DND-41 (cell line): ENCODE measurements at regions not wholly inside any gene's neighbourhood (a gene's known extent, or its start where the extent isn't known, plus 50 kb on each side); places are given as distances from the start of the nearest gene placed in this dataset.

Source experiments
- ATAC-seq: fragments of 200-7000 bp; cut with Tn5 transposase; 3 replicates; pipeline ENCODE4 v1.9.1; 2021; ENCODE audit warnings: low read depth; ENCODE audit not compliant: insufficient read depth
- DNase-seq: peaks from one replicate; pipeline ENCODE4 v3.0.0-alpha.2; 2020
- H2AFZ ChIP-seq: 2 replicates; pipeline ENCODE4 v1.6.0; 2012; ENCODE audit warnings: low read depth, low read length
- H3K27ac ChIP-seq: 2 replicates; pipeline ENCODE4 v1.5.1; 2012; ENCODE audit warnings: low read length, inconsistent platforms
- H3K27me3 ChIP-seq: fragments of 200-600 bp; sonication (generic); 2 replicates; pipeline ENCODE4 v1.6.0; 2012; ENCODE audit warnings: low read length, mild to moderate bottlenecking, inconsistent platforms; ENCODE audit not compliant: insufficient read depth, poor library complexity
- H3K36me3 ChIP-seq: 2 replicates; pipeline ENCODE4 v1.5.1; 2012; ENCODE audit warnings: low read length, inconsistent platforms; ENCODE audit not compliant: insufficient read depth
- H3K4me1 ChIP-seq: 2 replicates; pipeline ENCODE4 v1.5.1; 2012; ENCODE audit warnings: mild to moderate bottlenecking, low read length; ENCODE audit not compliant: insufficient read depth
- H3K4me2 ChIP-seq: 2 replicates; pipeline ENCODE4 v1.6.0; 2012; ENCODE audit warnings: mild to moderate bottlenecking, moderate library complexity, low read length, inconsistent platforms; ENCODE audit not compliant: insufficient read depth
- H3K4me3 ChIP-seq, 2 experiments: fragments of 200-600 bp in 1 of 2; shearing (Covaris generic) in 1 of 2; 2 replicates each; pipeline ENCODE4 v1.5.1; 2012 to 2016; ENCODE audit warnings: inconsistent platforms in 2 of 2, low read length in 2 of 2, mild to moderate bottlenecking in 2 of 2, low read depth in 1 of 2, moderate library complexity in 1 of 2
- H3K79me2 ChIP-seq: 2 replicates; pipeline ENCODE4 v1.6.0; 2012; ENCODE audit warnings: low read length, inconsistent platforms; ENCODE audit not compliant: insufficient read depth
- H3K9ac ChIP-seq: 2 replicates; pipeline ENCODE4 v1.6.0; 2012; ENCODE audit warnings: low read depth, mild to moderate bottlenecking, inconsistent platforms, low read length, moderate library complexity
- H3K9me3 ChIP-seq: 2 replicates; pipeline ENCODE4 v1.5.1; 2012; ENCODE audit warnings: low read length, moderate library complexity, mild to moderate bottlenecking, inconsistent platforms; ENCODE audit not compliant: insufficient read depth, severe bottlenecking
- H4K20me1 ChIP-seq: 2 replicates; pipeline ENCODE4 v1.6.0; 2012; ENCODE audit warnings: low read length; ENCODE audit not compliant: insufficient read depth
- EZH2 ChIP-seq: IDR thresholded peaks from 3 replicates; pipeline ENCODE4 v1.6.1; 2012; ENCODE audit warnings: borderline replicate concordance, low read depth, mild to moderate bottlenecking, moderate library complexity, low read length, inconsistent platforms; ENCODE audit not compliant: severe bottlenecking
- TF ChIP-seq, protein P1 (sequence below): IDR thresholded peaks from 2 replicates; pipeline ENCODE4 v1.5.1; 2012; ENCODE audit warnings: borderline replicate concordance, low read length, moderate library complexity, mild to moderate bottlenecking; ENCODE audit not compliant: poor library complexity, severe bottlenecking; ENCODE audit errors: extremely low read depth

DNA sequence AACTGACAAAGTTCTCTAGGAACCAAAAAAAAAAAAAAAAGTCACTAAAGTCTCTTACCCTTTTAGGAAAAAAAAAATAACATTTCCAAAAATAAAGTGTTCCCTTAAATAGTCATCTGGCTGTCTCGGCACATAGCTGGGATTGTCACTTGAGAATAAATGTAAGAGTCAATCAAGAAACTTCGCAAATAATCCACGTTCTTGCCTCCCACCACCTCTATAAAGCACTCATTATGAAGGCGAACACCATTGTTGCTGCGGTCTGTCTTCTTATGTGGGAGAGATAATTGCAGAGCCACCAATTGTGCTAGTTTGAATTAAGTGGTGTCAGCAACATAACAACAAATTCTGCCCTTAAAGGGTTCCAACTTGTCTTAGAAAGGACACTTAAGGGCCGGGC lies 163.7 kb downstream of the FBXO15 start:
- H3K36me3 ChIP-seq: no peaks in the 10 kb centered on the region

DNA sequence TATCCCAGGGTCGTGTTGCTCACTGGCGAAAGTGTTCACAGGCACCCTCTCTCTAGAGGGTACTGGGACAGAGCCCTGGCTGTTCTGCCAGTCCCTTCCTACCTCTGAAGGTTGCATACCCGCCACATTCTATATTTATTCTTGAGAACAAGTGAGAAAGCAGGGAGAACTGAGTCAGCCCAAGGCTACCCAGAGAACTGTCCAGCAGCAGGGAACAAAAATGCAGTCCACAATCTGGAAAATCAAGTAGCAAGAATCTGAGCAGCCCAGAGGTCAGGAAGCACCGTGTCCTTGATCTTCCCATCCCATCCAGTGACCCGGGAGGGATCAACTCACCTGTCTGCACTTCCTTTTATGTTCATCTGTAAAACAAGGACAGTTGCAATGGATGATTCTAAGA lies 164.1 kb downstream of the FBXO15 start:
- TF ChIP-seq, protein P1, sequence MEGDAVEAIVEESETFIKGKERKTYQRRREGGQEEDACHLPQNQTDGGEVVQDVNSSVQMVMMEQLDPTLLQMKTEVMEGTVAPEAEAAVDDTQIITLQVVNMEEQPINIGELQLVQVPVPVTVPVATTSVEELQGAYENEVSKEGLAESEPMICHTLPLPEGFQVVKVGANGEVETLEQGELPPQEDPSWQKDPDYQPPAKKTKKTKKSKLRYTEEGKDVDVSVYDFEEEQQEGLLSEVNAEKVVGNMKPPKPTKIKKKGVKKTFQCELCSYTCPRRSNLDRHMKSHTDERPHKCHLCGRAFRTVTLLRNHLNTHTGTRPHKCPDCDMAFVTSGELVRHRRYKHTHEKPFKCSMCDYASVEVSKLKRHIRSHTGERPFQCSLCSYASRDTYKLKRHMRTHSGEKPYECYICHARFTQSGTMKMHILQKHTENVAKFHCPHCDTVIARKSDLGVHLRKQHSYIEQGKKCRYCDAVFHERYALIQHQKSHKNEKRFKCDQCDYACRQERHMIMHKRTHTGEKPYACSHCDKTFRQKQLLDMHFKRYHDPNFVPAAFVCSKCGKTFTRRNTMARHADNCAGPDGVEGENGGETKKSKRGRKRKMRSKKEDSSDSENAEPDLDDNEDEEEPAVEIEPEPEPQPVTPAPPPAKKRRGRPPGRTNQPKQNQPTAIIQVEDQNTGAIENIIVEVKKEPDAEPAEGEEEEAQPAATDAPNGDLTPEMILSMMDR: no peak
- no peak for TF ChIP-seq EZH2

More for the DNA sequence above, 163.7 kb downstream of the FBXO15 start:
- no peak overlapping the region for H2AFZ ChIP-seq
- H3K27ac ChIP-seq: no peak overlapping the region
- H3K79me2 ChIP-seq: no peaks in the 10 kb centered on the region
- no peaks in the 10 kb centered on the region for H3K4me1 ChIP-seq
- TF ChIP-seq, protein P1: no peak
- no peak for TF ChIP-seq EZH2
- H3K4me2 ChIP-seq: no peak overlapping the region
- H3K27me3 ChIP-seq: no peaks in the 10 kb centered on the region
- ATAC-seq: no peak
- no peak overlapping the region for H3K4me3 ChIP-seq
- peaks cover 2% of the 10 kb centered on the region for H3K9me3 ChIP-seq
- DNase-seq: no peak
- H3K9ac ChIP-seq: no peak overlapping the region
- H4K20me1 ChIP-seq: no peaks in the 10 kb centered on the region

DNA sequence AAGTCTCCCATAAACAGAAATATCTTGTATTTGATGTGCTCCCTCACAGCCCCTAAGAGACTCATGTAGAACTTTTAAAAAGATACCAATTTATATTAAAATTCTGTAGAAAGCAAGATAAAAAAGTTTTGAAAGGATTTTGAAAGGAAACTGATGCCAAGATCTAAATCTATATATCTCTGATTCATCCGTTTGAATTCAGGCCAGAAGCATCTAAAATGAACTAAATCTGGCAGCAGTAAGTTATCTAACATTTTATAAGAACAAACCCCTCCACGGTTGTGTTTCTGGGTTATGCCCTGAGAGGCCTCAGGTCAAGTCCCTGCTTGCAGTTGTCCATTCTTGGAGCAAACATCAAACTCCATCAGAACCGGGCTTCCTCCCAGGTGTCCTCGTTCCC lies 165.8 kb downstream of the FBXO15 start:
- H3K9ac ChIP-seq: no peak overlapping the region
- H3K27me3 ChIP-seq: no peaks in the 10 kb centered on the region
- no peaks in the 10 kb centered on the region for H3K36me3 ChIP-seq
- no peak overlapping the region for H2AFZ ChIP-seq
- ATAC-seq: no peak
- no peak overlapping the region for H3K27ac ChIP-seq
- H3K79me2 ChIP-seq: no peaks in the 10 kb centered on the region
- DNase-seq: no peak
- H3K9me3 ChIP-seq: no peaks in the 10 kb centered on the region
- no peak overlapping the region for H3K4me3 ChIP-seq
- H3K4me2 ChIP-seq: no peak overlapping the region
- no peaks in the 10 kb centered on the region for H3K4me1 ChIP-seq
- no peaks in the 10 kb centered on the region for H4K20me1 ChIP-seq
- TF ChIP-seq, protein P1: no peak
- TF ChIP-seq EZH2: no peak

More for the DNA sequence above, 164.1 kb downstream of the FBXO15 start:
- ATAC-seq (no peak), DNase-seq (no peak)
- H3K9me3 ChIP-seq: peaks cover 2% of the 10 kb centered on the region
- H3K36me3 ChIP-seq: no peaks in the 10 kb centered on the region
- H2AFZ ChIP-seq: no peak overlapping the region
- H3K27me3 ChIP-seq: no peaks in the 10 kb centered on the region
- no peak overlapping the region for H3K4me3 ChIP-seq
- no peak overlapping the region for H3K27ac ChIP-seq
- H3K4me2 ChIP-seq: no peak overlapping the region
- H3K4me1 ChIP-seq: no peaks in the 10 kb centered on the region
- H3K79me2 ChIP-seq: no peaks in the 10 kb centered on the region
- no peak overlapping the region for H3K9ac ChIP-seq
- no peaks in the 10 kb centered on the region for H4K20me1 ChIP-seq
